Gastroesophageal sphincter (tissue), 4 donors: ENCODE measurements at regions not wholly inside any gene's neighbourhood (a gene's known extent, or its start where the extent isn't known, plus 50 kb on each side); places are given as distances from the start of the nearest gene placed in this dataset.

ENCODE experiments used
- ATAC-seq: fragments of 150-250 bp; one replicate; pipeline ENCODE4 v1.9.1; 2016; ENCODE audit warnings: mild to moderate bottlenecking, moderate library complexity
- H3K27ac ChIP-seq, 4 donors: fragments of 200-600 bp; sonication (generic) in 3 of 4; 1 replicate in 3 of 4; 2 replicates in 1 of 4; pipeline ENCODE4 v1.5.1; 2016 to 2019
- H3K27me3 ChIP-seq: fragments of 200-600 bp; sonication (generic); one replicate; pipeline ENCODE4 v1.5.1; 2019
- H3K36me3 ChIP-seq, 2 donors: fragments of 200-600 bp; sonication (generic); one replicate each; pipeline ENCODE4 v1.5.1; 2019; ENCODE audit warnings: control low read depth in 1 of 2
- H3K4me1 ChIP-seq, 3 donors: fragments of 200-600 bp; sonication (generic); 1 replicate in 2 of 3; 2 replicates in 1 of 3; pipeline ENCODE4 v1.5.1; 2016 to 2019; ENCODE audit warnings: control low read depth in 2 of 3
- H3K4me3 ChIP-seq, 2 donors: fragments of 200-600 bp; sonication (generic); one replicate each; pipeline ENCODE4 v1.5.1; 2019; ENCODE audit warnings: mild to moderate bottlenecking in 1 of 2, moderate library complexity in 1 of 2
- H3K9me3 ChIP-seq, 3 donors: fragments of 200-600 bp; sonication (generic); one replicate each; pipeline ENCODE4 v1.5.1; 2017 to 2019; ENCODE audit warnings: control low read depth in 2 of 3
- CTCF ChIP-seq, 4 experiments: fragments of 200-600 bp in 2 of 4; fragments of 450-650 bp in 2 of 4; sonication (generic) in 1 of 4; IDR thresholded peaks; one replicate each; pipeline ENCODE4 v1.5.1; 2017 to 2019; ENCODE audit warnings: antibody characterized with exemption in 4 of 4, mild to moderate bottlenecking in 2 of 4, moderate library complexity in 2 of 4
- EP300 ChIP-seq: sonication (generic); formaldehyde crosslinking; IDR thresholded peaks from one replicate; pipeline ENCODE4 v1.6.1; 2017; ENCODE audit warnings: antibody characterized with exemption, mild to moderate bottlenecking
- POLR2A ChIP-seq, 2 donors: fragments of 450-650 bp; IDR thresholded peaks; one replicate each; pipeline ENCODE4 v1.6.1; 2017; ENCODE audit warnings: antibody characterized with exemption in 2 of 2, mild to moderate bottlenecking in 2 of 2, moderate library complexity in 1 of 2
- POLR2AphosphoS5 ChIP-seq: sonication (generic); formaldehyde crosslinking; IDR thresholded peaks from one replicate; pipeline ENCODE4 v1.6.1; 2017; ENCODE audit warnings: antibody characterized with exemption
- WGBS, 2 donors: methylation state at CpG; one replicate each; pipeline ENCODE4 v1.1.5; 2018; ENCODE audit warnings: low coverage in 1 of 2; 5-methylcytosine and 5-hydroxymethylcytosine counted together

- 94 to 97% methylated on average over 3 to 6 of the region's 6 CpGs for WGBS, 2 donors
- no peak for TF ChIP-seq EP300
- no peak for TF ChIP-seq CTCF (IDR thresholded peaks at IDR 0.05)
- no peak for TF ChIP-seq POLR2A (IDR thresholded peaks at IDR 0.05)
- TF ChIP-seq POLR2AphosphoS5, result no peak
- Histone ChIP-seq H3K27ac (no peak overlapping the region), H3K36me3 (no peaks in the 10 kb centered on the region), H3K9me3 (no peaks in the 10 kb centered on the region), H3K4me1 (no peaks in the 10 kb centered on the region), H3K27me3 (no peaks in the 10 kb centered on the region), H3K4me3 (no peak overlapping the region)
- no peak for ATAC-seq
Observed at GRCh38 chr3:88282528-88283241, 132.9 kb downstream of the C3orf38 start.

DNA sequence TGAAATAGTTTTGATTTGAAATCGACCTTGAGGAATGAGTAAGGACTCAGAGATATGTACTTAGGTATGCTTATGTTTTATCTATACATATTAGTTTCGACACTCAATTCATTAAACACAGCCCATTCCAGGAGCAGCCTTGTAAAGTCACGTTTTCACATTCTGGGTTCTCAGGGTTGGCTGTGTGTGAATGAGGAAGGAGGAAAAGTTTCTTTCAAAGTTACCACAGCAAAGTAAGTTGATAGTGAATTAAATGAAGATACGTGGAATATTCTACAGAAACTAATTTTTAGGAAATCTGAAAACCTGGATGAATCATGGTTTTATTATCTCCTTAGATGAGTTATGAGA, 133.5 kb downstream of the C3orf38 start:
- ATAC-seq, result no peak
- H3K36me3 ChIP-seq, result no peaks in the 10 kb centered on the region
- TF ChIP-seq CTCF (IDR thresholded peaks at IDR 0.05) (no peak), EP300 (no peak), POLR2A (IDR thresholded peaks at IDR 0.05) (no peak), POLR2AphosphoS5 (no peak)
- no peaks in the 10 kb centered on the region for H3K4me1 ChIP-seq
- no peak overlapping the region for H3K4me3 ChIP-seq
- 60 to 68% methylated on average over 4 of the region's 4 CpGs for WGBS, 2 donors
- no peaks in the 10 kb centered on the region for H3K9me3 ChIP-seq
- no peak overlapping the region for H3K27ac ChIP-seq
- H3K27me3 ChIP-seq, result no peaks in the 10 kb centered on the region

GRCh38 chr3:88291486-88291885, 141.7 kb downstream of the C3orf38 start:
- H3K27me3 ChIP-seq, result no peaks in the 10 kb centered on the region
- TF ChIP-seq POLR2AphosphoS5 (no peak), CTCF (IDR thresholded peaks at IDR 0.05) (no peak), EP300 (no peak), POLR2A (IDR thresholded peaks at IDR 0.05) (no peak)
- peaks cover 0 to 6% (median 0%) of the 10 kb centered on the region in 3 donors for H3K9me3 ChIP-seq
- H3K36me3 ChIP-seq, result no peaks in the 10 kb centered on the region
- no peak overlapping the region for H3K27ac ChIP-seq
- no peak overlapping the region for H3K4me3 ChIP-seq
- ATAC-seq, result no peak
- H3K4me1 ChIP-seq, result no peaks in the 10 kb centered on the region

DNA sequence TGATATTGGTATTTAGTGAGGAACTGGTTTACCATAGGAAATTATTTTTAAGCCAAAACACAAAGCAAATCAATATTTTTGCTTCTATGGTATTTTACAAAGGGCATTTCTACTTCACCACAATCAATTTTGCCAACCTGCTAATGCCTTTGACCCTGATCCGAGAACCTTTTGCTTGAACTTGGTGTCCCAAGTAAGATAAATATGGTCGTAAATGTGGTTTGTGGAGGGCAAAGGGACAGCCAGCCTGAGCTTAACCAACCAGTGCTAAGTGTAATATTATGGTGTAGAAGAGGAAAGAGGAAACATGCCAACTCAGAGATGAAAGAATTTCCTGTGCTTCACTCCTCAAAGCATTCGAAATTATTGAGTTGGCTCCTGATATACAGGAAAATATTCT, 148.4 kb downstream of the C3orf38 start:
- H3K27ac ChIP-seq, result no peak overlapping the region
- ATAC-seq, result no peak
- 36% methylated on average over 2 to 3 of the region's 3 CpGs for WGBS, 2 donors
- H3K9me3 ChIP-seq, result peaks cover 0 to 6% (median 0%) of the 10 kb centered on the region in 3 donors
- H3K4me1 ChIP-seq, result no peaks in the 10 kb centered on the region
- H3K36me3 ChIP-seq, result no peaks in the 10 kb centered on the region
- TF ChIP-seq EP300, result no peak
- TF ChIP-seq CTCF (IDR thresholded peaks at IDR 0.05), result no peak
- no peak for TF ChIP-seq POLR2AphosphoS5
- no peak for TF ChIP-seq POLR2A (IDR thresholded peaks at IDR 0.05)
- no peak overlapping the region for H3K4me3 ChIP-seq
- H3K27me3 ChIP-seq, result no peaks in the 10 kb centered on the region

DNA sequence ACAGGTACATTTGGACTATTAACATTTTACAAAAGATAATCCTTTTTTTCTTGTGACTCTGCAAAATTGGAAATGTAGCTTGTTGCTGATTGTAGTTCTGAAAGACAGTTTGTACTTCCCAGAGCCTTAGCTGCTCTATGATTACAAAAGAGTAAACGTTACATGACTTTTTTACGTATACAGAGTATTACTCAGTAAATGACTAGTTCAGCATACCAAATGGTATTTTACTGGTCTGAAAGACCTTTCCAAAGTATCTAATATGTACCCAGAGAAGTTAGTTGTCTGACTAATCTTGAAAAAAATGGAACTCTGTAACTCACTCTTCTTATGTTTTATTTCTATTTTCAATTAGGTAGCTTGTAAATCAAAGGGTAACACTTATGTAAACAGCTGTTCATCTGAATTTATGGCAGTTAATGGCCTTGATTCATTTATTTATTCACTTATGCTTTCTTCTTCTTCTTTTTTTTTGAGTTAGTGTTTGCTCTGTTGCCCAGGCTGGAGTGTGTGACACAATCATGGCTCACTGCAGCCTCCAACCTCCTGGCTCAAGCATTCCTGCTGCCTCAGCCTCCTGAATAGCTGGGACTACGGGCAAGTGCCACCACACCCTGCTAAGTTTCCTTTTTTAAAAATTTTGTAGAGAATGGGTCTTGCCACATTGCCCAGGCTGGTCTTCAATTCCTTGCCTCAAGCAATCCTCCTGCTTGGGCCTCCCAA, 151.7 kb downstream of the C3orf38 start:
- TF ChIP-seq CTCF (IDR thresholded peaks at IDR 0.05) (no peak), POLR2A (IDR thresholded peaks at IDR 0.05) (no peak), POLR2AphosphoS5 (no peak), EP300 (no peak)
- no peak overlapping the region for H3K27ac ChIP-seq
- H3K9me3 ChIP-seq, result no peaks in the 10 kb centered on the region
- no peak overlapping the region for H3K4me3 ChIP-seq
- no peaks in the 10 kb centered on the region for H3K27me3 ChIP-seq
- 51 to 59% methylated on average over 2 to 3 of the region's 3 CpGs for WGBS, 2 donors
- ATAC-seq, result no peak
- H3K4me1 ChIP-seq, result no peaks in the 10 kb centered on the region
- H3K36me3 ChIP-seq, result no peaks in the 10 kb centered on the region
